Brain microvascular endothelial cell (primary cell): ENCODE measurements at regions not wholly inside any gene's neighbourhood (a gene's known extent, or its start where the extent isn't known, plus 50 kb on each side); places are given as distances from the start of the nearest gene placed in this dataset.
"Not testable (repeated sequence)": the region's sequence is repeated elsewhere in the genome, so short reads cannot be mapped to it uniquely, and the experiment has no call there.

Experiments used
- DNase-seq: peaks from one replicate; pipeline ENCODE4 v3.0.0-alpha.2; 2020
- H3K27ac ChIP-seq: fragments of 250-450 bp; sonication (Bioruptor Pico); 2 replicates; pipeline ENCODE4 v1.5.1; 2020; ENCODE audit warnings: mild to moderate bottlenecking, moderate library complexity
- H3K27me3 ChIP-seq: fragments of 250-450 bp; sonication (Bioruptor Pico); replicated peaks from 2 replicates; pipeline ENCODE4 v1.5.1; 2020; ENCODE audit warnings: mild to moderate bottlenecking
- H3K36me3 ChIP-seq: fragments of 250-450 bp; sonication (Bioruptor Pico); replicated peaks from 2 replicates; pipeline ENCODE4 v1.5.1; 2020; ENCODE audit warnings: mild to moderate bottlenecking
- H3K4me3 ChIP-seq: 2 replicates; pipeline ENCODE4 v1.5.1; 2011; ENCODE audit warnings: low read depth, mild to moderate bottlenecking, control low read depth, low read length, moderate library complexity
- CTCF ChIP-seq: IDR thresholded peaks from 2 replicates; pipeline ENCODE4 v1.5.1; 2011; ENCODE audit warnings: low read depth, mild to moderate bottlenecking, moderate library complexity, low read length, control low read depth, inconsistent platforms; ENCODE audit errors: missing control alignments
- in situ Hi-C: cut with HindIII; loops from 2 replicates; pipeline ENCODE4 v1.10.0; 2017; ENCODE audit warnings: low sequenced_read_pairs, low pct_ligation_motif_present

GRCh38 chr1:239112101-239112935, 274.1 kb upstream of the CHRM3 start:
- no peak for TF ChIP-seq CTCF
- DNase-seq, result no peak
- no peaks in the 10 kb centered on the region for H3K27me3 ChIP-seq
- H3K4me3 ChIP-seq, result no peak overlapping the region
- no peaks in the 10 kb centered on the region for H3K36me3 ChIP-seq
- in situ Hi-C loops, result no loop called here
- no peak overlapping the region for H3K27ac ChIP-seq

GRCh38 chr1:239107676-239108075, 278.7 kb upstream of the CHRM3 start:
- DNase-seq, result no peak
- no peaks in the 10 kb centered on the region for H3K36me3 ChIP-seq
- TF ChIP-seq CTCF, result no peak
- no peak overlapping the region for H3K27ac ChIP-seq
- in situ Hi-C loops, result no loop called here
- H3K4me3 ChIP-seq, result no peak overlapping the region
- no peaks in the 10 kb centered on the region for H3K27me3 ChIP-seq

GRCh38 chr1:239106689-239107088, 279.7 kb upstream of the CHRM3 start:
- in situ Hi-C loops, DNase-seq, H3K4me3 ChIP-seq, H3K36me3 ChIP-seq, H3K27ac ChIP-seq, H3K27me3 ChIP-seq: not testable (repeated sequence)

GRCh38 chr1:239098400-239099037, 287.8 kb upstream of the CHRM3 start:
- in situ Hi-C loops, result no loop called here
- no peaks in the 10 kb centered on the region for H3K27me3 ChIP-seq
- H3K4me3 ChIP-seq, result no peak overlapping the region
- no peaks in the 10 kb centered on the region for H3K36me3 ChIP-seq
- H3K27ac ChIP-seq, result no peak overlapping the region
- no peak for TF ChIP-seq CTCF
- no peak for DNase-seq

- Histone ChIP-seq H3K27ac (no peak overlapping the region), H3K27me3 (no peaks in the 10 kb centered on the region), H3K36me3 (no peaks in the 10 kb centered on the region), H3K4me3 (no peak overlapping the region)
- no peak for DNase-seq
- in situ Hi-C loops, result no loop called here
- no peak for TF ChIP-seq CTCF
These were observed 294.8 kb upstream of the CHRM3 start for GRCh38 chr1:239091537-239091936.

GRCh38 chr1:239084459-239085080, 301.8 kb upstream of the CHRM3 start:
- Histone ChIP-seq H3K36me3 (no peaks in the 10 kb centered on the region), H3K27me3 (no peaks in the 10 kb centered on the region), H3K4me3 (no peak overlapping the region), H3K27ac (no peak overlapping the region)
- in situ Hi-C loops, result no loop called here
- TF ChIP-seq CTCF, result no peak
- no peak for DNase-seq

GRCh38 chr1:239081947-239082346, 304.4 kb upstream of the CHRM3 start:
- DNase-seq, in situ Hi-C loops: not testable (repeated sequence)

More at GRCh38 chr1:239081947-239082346, 304.4 kb upstream of the CHRM3 start:
- H3K27me3 ChIP-seq, H3K4me3 ChIP-seq, H3K27ac ChIP-seq, H3K36me3 ChIP-seq: not testable (repeated sequence)
